Activated T-cell treated with anti-CD3 and anti-CD28 coated beads, Interleukin-2, amount 50 U/mL, for 48 hours (primary cell): ENCODE measurements at regions not wholly inside any gene's neighbourhood (a gene's known extent, or its start where the extent isn't known, plus 50 kb on each side); places are given as distances from the start of the nearest gene placed in this dataset.
"Not testable (repeated sequence)": the region's sequence is repeated elsewhere in the genome, so short reads cannot be mapped to it uniquely, and the experiment has no call there.

Experiments used
- DNase-seq, 2 experiments: peaks; one replicate each; pipeline ENCODE4 v3.0.0-alpha.2; 2020

- DNase-seq, result not testable (repeated sequence)
Observed at GRCh38 chr11:121855138-121855537, 260.9 kb downstream of the BLID start.

- no peak for DNase-seq
Observed at GRCh38 chr11:121844016-121844415, 272.0 kb downstream of the BLID start.

- no peak for DNase-seq
Observed at GRCh38 chr11:121842192-121842585, 273.8 kb downstream of the BLID start.

GRCh38 chr11:121841487-121842191 is 274.4 kb downstream of the BLID start:
- DNase-seq, result no peak

- no peak for DNase-seq
Observed at GRCh38 chr11:121839781-121840180, 276.2 kb downstream of the BLID start.

- DNase-seq, result no peak
Observed at GRCh38 chr11:121838571-121838970, 277.4 kb downstream of the BLID start.

- DNase-seq, result no peak
Observed at GRCh38 chr11:121833970-121834369, 282.0 kb downstream of the BLID start.

GRCh38 chr11:121829159-121829643 is 286.8 kb downstream of the BLID start:
- no peak for DNase-seq

GRCh38 chr11:121814962-121815361 is 301.1 kb downstream of the BLID start:
- DNase-seq, result no peak

- no peak for DNase-seq
Observed at GRCh38 chr11:121814296-121814695, 301.7 kb downstream of the BLID start.

- DNase-seq, result no peak
Observed at GRCh38 chr11:121810291-121810690, 305.7 kb downstream of the BLID start.

GRCh38 chr11:121808096-121808495 is 307.9 kb downstream of the BLID start:
- DNase-seq, result no peak

- DNase-seq, result no peak
Observed at GRCh38 chr11:121807051-121807450, 309.0 kb downstream of the BLID start.

- DNase-seq, result no peak
Observed at GRCh38 chr11:121802542-121802941, 313.5 kb downstream of the BLID start.

GRCh38 chr11:121801781-121802180 is 314.2 kb downstream of the BLID start:
- DNase-seq, result no peak

GRCh38 chr11:121801394-121801748 is 314.6 kb downstream of the BLID start:
- no peak for DNase-seq

- DNase-seq, result no peak
Observed at GRCh38 chr11:121800731-121801393, 315.2 kb downstream of the BLID start.

- no peak for DNase-seq
Observed at GRCh38 chr11:121800240-121800639, 315.8 kb downstream of the BLID start.

GRCh38 chr11:121797496-121797895 is 318.5 kb downstream of the BLID start:
- DNase-seq, result no peak

GRCh38 chr11:121795174-121795573 is 320.8 kb downstream of the BLID start:
- DNase-seq, result no peak

GRCh38 chr11:121794671-121795141 is 321.3 kb downstream of the BLID start:
- DNase-seq, result no peak

- DNase-seq, result no peak
Observed at GRCh38 chr11:121793916-121794315, 322.1 kb downstream of the BLID start.

- no peak for DNase-seq
Observed at GRCh38 chr11:121793291-121793690, 322.7 kb downstream of the BLID start.

- DNase-seq, result no peak
Observed at GRCh38 chr11:121792185-121792584, 323.8 kb downstream of the BLID start.

- DNase-seq, result no peak
Observed at GRCh38 chr11:121790430-121790829, 325.6 kb downstream of the BLID start.
